Fibroblast of skin of back (primary cell): ENCODE measurements at regions not wholly inside any gene's neighbourhood (a gene's known extent, or its start where the extent isn't known, plus 50 kb on each side); places are given as distances from the start of the nearest gene placed in this dataset.
"Not testable (repeated sequence)": the region's sequence is repeated elsewhere in the genome, so short reads cannot be mapped to it uniquely, and the experiment has no call there.

ENCODE experiments used
- DNase-seq: peaks from one replicate; pipeline ENCODE4 v3.0.0-alpha.2; 2013

DNA sequence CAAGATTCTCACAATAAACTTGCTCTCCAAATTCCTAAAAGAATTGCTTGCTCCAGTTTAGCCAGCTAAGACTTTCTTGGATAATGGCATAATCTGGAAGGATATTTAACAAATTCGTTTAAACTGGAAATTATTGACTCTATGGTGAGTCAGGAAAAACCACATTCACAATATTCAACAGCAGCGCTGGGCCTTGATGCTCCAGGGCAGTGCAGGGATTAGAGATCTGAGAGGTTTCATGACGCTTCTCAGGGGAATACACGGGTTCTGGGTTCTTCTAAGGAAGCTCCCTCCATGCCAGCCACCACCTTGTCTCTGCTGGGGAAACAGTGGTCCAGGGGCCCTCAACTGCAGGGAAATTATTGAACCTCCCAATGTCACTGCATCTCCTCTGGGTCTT, 123.3 kb upstream of the FAM20C start:
- not testable (repeated sequence) for DNase-seq

DNA sequence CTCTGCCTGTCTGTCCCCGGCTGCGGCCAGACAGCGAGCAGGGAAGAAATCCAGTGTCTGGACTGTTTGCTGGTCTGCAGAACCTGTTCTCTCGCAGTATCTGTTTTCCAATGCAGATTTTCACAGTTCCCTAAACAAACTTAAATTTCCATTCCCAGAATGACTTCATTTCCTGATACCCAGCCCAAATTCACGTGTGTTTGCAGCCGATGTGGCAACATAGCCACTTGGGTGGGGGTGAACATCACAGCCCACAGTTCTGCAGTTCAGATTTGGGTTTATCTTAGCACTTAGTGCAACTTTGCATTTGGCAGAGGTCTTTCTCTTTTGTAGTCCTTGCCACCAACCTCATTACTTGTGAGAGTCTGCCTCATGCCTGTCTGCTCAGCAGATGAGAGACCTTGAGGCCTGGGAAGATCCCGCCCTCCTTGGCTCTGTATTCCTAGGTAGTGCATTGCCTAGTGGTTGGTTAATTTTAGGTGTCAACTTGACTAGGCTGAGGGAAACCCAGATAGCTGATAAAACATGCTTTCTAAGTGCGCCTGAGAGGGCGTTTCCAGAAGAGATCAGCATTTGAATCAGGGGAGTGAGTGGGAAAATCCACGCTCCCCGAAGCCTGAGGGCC, 122.8 kb upstream of the FAM20C start:
- not testable (repeated sequence) for DNase-seq

DNA sequence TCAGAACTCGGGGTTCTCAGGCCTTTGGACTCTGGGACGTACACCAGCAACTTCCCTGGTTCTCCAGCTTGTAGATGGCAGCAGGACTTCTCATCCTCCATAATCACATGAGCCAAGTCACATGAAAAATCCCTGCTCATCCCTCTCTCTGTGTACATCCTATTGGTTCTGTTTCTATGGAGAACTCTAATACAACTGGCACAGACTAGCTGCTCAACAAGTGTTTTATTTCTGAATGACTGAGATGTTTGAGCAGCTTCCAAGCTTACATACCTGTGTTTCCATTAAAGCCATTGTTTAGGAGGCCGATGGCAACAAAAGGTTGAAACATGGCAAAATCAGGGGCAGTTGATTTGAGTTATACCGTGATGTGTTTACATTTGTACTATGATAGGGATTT, 122.2 kb upstream of the FAM20C start:
- not testable (repeated sequence) for DNase-seq

DNA sequence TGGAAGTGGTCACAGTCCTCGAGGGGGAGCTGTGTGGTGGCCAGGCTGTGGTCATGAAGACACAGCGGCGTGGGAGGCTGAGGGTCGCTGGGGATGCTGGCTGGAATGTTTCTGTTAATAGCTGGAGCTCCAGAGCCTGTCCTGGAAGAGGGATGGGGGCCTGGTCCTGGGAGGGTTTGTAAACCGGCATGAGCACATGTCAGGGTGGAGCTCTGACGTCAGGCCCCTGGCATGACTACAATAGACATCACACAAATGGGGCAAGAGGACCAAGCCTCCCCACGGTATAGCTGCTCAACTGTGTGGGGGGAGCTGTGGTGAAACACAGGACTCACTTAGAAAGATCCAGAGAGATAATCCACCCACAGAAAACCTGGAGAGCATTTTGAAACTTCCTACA, 121.4 kb upstream of the FAM20C start:
- not testable (repeated sequence) for DNase-seq

DNA sequence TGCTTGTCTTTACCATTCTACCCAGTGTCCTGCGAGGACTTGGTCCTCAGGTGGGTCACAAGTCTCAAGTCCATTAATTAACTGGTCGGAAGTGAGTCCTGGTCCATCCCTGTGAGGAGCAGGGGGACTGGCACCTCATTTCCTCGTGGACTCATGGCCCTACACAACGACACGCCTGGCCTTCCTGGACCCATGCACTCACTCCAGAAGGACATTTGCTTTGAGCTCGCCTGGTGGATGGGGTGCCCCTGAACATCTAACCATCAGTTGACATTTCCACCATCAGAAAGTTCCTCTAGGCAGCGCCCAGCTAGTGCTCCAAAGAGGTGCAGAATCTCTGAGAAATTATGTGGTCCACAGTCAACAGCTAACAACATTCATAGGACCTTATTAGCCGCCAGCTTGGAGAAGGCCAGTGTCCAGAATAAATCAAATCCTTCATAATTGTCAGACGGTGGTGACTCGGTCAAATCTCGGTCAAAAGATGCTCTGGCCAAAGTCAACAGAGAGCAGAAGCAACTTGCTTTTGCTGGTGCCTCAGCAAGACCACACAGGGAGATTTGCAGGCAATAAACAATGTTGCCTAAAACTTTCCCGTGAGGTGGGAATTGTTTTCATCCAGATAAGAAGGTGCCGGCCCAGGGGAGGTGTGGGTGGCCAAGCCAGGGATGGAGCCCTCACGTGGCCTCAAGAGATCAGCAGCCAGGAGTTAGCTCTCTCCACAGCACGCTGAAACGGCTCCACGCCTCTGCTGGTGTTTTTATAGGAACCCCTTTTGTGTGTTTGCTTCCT, 119.9 kb upstream of the FAM20C start:
- DNase-seq: not testable (repeated sequence)

DNA sequence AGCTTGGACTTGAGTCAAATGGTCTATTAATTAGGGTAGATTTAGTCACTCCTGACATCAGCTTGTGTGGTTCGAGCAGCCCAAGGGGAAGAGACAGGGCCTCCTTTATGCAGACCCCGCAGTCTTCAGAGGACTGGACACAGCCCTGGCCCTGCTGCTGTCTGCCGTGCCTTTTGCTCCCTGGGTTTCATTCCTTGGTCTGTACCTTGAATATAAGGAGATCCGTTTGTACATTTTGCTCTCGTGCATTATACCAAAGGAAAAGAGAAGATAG, 119.4 kb upstream of the FAM20C start:
- DNase-seq: not testable (repeated sequence)

DNA sequence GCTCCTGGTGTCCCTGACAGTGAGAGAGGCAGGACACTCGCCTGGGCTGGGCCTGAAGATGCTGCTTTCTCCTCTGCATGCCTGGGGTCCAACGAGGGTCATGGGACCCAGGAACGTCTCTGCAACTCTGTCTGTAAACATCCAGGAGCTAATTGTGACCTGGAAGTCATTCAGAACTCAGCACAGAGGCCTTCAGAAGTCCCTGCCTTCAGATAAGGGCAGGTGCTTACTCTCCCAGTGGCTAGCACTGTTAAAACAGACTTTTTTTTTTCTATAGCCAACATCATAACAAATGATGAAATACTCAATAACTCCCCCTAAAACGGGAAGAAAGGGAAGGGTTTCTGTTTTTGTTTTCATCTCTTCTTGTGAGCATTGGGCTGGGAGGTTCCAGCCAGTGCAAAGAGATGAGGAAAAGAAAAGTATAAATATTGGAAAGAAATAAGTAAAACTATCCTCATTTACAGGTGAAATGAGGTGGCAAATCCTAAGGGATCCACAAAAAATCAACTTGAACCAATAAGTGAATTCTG, 118.3 kb upstream of the FAM20C start:
- DNase-seq: not testable (repeated sequence)

DNA sequence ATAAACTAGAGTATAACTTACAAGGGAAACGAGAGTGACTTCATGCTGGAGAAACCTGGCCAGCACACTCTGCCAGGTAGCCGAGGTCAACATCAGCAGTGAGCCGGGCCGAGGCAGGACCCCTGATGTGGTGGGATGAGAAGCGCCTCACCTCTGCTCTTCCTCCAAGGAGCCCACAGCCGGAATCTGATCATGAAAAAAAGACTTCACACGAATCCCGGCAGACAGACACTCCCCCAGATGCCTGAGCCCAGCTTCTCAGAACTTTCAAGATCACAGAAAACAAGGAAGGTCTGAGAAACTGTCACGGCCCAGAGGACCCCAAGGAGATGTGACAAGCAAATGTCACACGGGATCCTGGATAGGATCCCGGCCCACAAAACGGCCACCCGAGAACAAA, 116.9 kb upstream of the FAM20C start:
- not testable (repeated sequence) for DNase-seq

DNA sequence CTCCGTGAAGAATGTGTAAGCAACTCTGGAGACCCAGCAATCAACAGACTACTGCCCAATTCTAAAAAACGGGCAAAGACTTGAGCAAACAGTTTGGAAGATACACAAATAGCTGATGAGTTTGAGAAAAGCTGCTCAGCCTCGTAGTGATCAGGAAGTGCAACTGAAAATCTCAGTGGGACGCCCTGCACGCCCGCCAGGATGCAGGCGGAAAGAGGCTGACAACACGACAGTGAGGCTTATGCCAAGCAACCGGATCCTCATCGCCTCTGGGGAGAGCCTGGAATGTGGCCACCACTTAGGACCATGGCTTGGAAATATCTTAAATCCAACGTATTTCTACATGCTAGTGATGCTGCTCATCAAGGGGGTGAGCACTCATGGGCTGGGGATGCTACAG, 116.2 kb upstream of the FAM20C start:
- DNase-seq: not testable (repeated sequence)

DNA sequence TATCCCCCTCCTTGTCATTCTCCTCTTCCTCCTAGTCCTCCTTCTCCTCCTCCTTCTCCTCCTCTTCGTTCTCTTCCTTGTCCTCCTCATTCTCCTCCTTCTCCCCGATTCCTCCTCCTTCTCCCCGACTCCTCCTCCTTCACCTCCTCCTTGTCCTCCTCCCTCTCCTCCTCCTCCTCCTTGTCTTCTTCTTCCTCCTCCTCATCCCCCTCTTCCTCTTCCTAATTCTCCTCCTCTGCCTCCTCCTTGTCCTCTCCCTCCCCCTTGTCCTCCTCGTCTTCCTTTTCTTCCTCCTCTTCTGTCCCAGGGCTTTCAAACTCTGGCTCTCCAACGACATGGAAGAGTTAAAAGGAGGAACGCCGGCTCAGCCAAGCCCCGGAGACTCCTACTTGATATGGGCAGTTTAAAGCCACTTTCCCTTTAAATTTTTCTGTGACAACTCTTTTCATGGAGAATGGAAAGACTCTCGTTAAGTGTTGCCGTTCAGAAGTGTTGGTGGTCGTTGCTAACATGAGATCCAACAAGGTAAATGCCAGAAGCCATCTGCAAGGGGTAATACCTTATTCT, 115.5 kb upstream of the FAM20C start:
- not testable (repeated sequence) for DNase-seq

DNA sequence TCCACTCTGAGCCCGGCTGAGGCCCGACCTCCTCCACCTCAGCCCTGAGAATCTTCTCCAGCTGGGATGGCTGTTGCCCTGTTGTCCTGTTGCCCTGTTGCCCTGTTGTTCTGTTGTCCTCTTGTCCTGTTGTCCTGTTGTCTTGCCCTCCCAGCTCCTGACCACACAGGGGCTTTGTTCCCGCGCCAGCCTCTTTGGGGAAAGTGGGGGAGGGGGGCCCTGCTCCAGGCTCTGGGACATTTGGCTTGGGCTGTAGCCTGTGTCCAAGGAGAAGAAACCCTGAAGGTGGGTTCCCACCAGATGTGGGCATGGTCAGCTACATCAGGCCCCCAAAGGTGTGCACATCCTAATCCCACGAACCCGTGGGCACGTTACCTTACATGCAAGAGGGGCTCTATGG, 113.5 kb upstream of the FAM20C start:
- not testable (repeated sequence) for DNase-seq

DNA sequence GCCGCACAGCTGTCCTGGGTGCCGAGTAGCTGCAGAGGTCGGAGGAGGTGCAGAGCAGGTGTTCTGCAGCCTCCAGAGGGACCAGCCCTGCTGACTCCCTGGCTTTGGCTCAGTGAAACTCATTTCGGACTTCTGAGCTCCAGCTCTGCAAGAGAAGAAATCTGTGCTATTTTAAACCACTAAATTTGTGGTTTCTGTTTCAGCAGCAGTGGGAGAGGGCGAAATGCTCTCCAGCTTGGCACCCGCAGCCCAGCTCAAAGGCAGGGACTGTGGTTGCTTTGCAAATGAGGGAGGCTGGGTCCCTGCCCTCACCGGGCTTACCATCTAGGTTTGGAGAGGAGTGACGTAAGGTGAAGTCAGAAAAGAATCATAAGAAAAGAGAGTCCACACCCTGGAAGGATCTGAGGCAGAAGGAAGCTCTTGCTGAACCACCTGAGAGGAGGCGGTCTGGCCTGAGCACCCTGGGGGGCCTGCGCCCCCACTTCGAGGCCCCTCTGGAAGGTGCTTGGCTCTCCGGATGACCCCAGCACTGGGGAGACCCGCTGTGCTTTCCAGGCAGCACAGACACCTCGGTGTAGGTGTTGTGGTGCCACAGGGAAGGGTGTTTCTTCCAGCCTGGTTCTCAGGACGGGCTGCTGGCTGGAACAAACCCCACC, 112.8 kb upstream of the FAM20C start:
- not testable (repeated sequence) for DNase-seq

DNA sequence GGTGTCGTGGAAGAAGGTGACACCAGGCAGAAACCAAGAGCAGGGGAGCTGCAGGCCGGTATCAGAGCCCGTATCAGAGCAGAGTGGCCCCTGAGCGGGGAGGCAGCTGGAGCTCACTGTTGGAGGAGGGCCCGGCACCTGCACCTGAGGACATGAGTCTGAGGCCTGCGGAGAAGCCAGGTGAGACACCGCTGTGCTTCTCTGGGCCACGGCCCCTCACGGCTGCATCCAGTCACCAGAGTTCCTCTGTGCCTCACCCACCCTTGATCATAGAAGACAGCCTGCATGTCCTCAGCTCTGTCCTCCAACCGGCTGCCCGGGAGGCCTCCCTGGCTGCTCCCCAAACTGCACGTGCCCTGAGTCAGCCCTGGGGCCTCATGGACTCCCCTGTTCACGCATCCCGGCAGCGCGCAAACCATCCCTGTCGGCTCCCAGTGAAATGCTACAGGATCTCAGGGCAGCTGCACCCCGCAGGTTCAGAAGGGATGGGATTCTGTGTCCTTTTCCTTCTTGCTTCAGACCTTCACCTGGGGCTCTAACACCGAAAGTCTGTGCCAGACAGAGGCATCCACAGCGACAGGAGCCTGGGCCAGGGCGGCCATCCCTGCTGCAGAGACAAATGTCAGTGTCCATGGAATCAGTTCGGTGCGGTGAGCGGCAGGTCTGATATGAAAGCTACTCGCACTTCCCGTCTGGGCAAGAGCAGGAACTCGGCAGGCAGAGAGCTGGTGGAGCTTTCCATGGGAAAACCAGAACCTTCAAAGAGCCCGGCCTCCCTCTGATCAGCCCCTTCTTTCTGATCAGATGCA, 111.9 kb upstream of the FAM20C start:
- DNase-seq: no peak

DNA sequence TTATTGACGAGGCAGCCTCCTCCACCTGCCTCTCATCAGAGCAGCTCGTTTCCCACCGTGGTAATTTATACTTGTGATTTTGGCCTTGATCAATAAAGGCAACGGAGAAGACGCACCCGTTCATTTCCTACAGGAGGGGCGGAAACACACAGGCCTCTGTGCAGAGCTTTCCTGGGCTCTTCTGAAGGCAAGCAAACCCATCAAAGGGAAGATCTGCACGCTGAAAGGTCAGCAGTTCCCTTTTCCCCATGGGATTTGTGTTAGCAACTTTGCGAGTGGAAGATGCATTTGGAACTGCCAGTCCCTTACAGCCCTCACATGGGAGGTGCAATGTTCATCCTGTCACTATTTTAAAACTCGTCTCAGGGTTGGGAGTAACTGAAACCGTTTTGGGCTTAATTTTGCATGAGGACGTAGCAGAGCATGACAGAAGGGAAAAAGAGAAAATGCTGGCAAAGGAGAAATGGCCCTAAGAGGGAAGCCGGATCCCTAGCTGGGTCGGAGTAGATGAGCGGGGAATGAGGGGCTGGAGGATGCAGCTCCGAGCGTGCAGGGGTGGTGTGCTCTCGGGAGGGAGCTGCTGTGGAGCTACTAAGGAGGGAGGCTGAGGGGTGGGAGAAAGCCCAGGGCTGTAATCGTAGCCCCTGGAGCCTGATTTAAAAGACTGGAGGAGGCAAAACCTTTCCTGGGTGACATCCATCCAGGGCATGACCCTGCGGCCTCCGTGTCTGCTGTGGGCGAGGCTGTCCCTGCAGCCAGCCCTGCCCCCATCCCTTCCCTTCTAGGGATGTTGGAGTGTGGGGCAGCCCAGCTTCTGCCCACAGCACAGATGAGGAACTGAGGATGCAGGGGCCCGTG, 111.1 kb upstream of the FAM20C start:
- DNase-seq: no peak

DNA sequence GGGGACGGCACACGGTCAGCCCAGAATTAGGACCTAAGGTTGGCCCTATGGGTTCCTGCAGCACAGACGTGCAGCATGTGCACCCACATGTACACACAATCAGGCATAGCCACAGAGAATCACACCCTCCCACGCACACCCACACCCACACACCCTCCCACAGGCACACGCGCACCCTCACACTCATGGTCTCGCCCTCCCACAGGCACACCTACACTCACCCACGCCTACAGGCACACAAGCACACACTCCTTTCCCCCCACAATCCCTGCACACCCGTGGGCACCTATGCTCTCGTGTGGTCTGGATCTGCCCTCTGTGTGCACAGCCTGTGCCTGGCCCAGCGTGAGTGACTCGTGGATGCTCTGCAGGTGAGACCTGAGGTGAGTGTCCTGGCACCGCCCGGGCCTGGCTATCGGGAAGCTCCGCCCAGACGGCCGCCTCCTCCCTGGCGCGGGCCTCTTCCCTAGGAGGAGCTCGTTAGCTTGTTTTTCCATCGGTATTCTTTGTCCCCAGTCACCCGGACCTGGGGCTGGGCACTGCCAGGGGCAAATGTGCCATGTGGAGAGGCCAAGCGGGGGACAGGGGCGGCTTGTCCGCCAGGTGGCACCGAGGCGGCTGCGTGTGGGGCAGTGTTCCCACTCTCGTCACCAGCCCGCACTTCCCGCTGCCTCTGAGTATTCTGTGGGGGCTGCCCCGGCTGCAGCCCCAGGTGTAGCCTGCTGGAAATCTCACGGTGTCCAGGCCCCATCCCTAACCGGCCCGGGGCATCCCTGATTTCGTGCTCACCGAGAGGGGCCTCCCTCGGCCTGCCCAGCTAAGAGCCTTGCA, 110.2 kb upstream of the FAM20C start:
- no peak for DNase-seq

DNA sequence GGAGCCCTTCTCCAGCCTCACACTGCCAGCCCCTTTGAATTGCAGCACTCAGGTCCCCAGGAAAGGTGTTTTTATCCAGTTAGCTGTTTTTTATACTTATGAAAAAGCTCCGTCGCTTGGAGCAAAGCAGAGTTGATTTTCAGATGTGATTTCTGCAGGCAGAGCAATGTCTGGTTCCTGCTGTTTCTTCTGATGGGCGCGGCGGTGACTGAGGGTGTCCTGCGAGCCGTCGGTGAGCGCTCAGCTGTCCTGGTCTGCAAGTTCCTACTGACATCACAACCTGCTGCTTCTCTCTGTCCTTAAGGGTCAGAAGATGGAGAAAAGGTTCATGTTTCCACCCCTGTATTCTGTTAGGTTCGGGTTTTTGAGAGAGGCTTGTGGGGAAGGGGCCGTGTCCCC, 109.6 kb upstream of the FAM20C start:
- no peak for DNase-seq

DNA sequence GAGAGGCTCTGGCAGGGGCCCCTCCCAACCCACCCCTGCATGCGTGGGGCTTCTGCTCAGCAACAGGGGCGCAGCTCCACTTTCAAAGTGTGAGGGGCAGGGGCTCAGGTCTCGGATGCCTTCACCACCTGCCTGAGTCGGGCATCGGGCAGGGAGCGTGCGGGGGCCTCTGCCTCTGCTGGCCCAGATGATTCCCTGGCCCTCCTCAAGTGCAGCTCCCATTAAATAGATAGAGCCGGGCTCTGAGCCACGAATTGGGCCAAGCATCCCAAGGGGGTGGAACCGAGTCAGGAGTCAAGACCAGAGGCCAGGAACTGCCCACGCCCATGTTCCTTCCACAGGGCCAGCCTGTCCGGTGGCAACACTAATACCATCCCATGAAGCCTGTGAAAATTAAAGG, 108.9 kb upstream of the FAM20C start:
- no peak for DNase-seq

DNA sequence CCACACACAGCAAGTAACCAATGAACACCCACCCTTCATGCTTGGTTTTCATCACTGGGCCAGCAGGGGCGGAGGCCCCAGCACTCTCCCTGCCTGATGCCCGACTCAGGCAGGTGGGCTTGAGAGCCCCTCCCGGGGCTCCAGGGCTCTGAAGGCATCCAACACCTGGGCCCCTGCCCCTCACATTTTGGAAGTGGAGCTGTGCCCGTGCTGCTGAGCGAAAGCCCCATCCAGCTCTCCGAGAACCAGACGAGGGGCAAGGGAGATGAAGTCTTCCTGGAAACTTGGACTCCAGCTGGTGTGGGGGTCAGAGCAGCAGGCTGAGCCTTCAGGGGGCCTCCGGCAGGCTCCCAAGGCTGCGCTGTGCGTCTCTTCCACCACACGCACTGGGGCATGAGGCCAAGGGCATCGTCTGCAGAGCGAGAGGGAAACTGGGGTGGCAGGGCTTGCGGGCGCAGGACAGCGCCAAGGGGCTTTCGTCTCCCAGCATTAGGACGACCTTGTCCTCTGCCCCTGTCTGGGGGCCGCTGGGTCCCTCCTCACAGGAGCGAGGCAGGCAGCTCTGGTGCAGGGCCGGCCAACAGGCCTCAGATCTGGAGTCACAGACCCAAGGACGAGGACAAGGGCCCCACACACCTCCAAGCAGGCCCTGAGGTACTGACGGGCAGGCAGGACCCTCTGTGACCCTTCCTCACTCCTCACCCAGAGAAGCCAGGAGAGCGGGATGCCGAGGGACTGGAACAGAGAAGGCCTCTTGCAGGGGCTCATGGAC, 108.3 kb upstream of the FAM20C start:
- DNase-seq: no peak

DNA sequence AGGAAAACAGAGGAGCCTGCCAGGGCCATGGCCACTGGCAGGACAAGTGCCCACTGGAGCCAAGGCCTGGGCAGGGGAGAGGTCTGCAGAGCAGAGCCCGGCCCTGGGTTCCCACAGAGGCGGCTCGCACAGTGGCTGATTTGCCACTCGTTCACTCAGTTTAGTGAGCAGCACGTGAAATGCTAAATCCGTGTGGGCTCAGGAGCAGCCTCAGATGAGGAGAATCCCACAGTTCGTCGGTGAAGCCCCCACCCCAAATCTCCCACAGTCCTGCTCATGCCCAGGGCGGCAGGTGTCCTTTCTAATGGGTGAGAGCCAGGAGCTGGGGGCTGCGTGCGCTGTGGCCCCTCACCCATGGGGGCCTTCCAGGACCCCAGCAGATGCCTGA, 107.7 kb upstream of the FAM20C start:
- no peak for DNase-seq
